Right atrium auricular region (tissue), 2 donors: ENCODE measurements at regions not wholly inside any gene's neighbourhood (a gene's known extent, or its start where the extent isn't known, plus 50 kb on each side); places are given as distances from the start of the nearest gene placed in this dataset.

Experiments
- DNase-seq: peaks from one replicate; pipeline ENCODE4 v3.0.0-alpha.2; 2019; ENCODE audit warnings: low spot score
- H3K27ac ChIP-seq, 2 donors: fragments of 200-600 bp; sonication (generic); 1 replicate in 1 of 2; 2 replicates in 1 of 2; pipeline ENCODE4 v1.5.1; 2016 to 2019
- H3K27me3 ChIP-seq, 2 donors: fragments of 200-600 bp; sonication (generic); one replicate each; pipeline versions ENCODE4 v1.5.1 to v1.6.0; 2017 to 2019
- H3K36me3 ChIP-seq: fragments of 200-600 bp; sonication (generic); one replicate; pipeline ENCODE4 v1.5.1; 2016
- H3K4me1 ChIP-seq, 2 donors: fragments of 200-600 bp; sonication (generic); one replicate each; pipeline versions ENCODE4 v1.5.1 to v1.6.0; 2017 to 2019
- H3K4me3 ChIP-seq, 2 donors: fragments of 200-600 bp; sonication (generic); 1 replicate in 1 of 2; 2 replicates in 1 of 2; pipeline ENCODE4 v1.5.1; 2017 to 2019; ENCODE audit warnings: mild to moderate bottlenecking in 1 of 2, moderate library complexity in 1 of 2
- H3K9me3 ChIP-seq, 2 donors: fragments of 200-600 bp; sonication (generic); one replicate each; pipeline ENCODE4 v1.5.1; 2019
- CTCF ChIP-seq, 2 donors: fragments of 200-600 bp; sonication (generic); IDR thresholded peaks; one replicate each; pipeline ENCODE4 v1.5.1; 2019; ENCODE audit warnings: antibody characterized with exemption in 2 of 2

- H3K4me1 ChIP-seq: no peaks in the 10 kb centered on the region
- H3K27me3 ChIP-seq: no peaks in the 10 kb centered on the region
- H3K36me3 ChIP-seq: no peaks in the 10 kb centered on the region
- H3K27ac ChIP-seq: no peak overlapping the region
- peaks cover 0 to 10% of the 10 kb centered on the region in 2 donors for H3K9me3 ChIP-seq
- no peak overlapping the region for H3K4me3 ChIP-seq
- DNase-seq: no peak
- TF ChIP-seq CTCF (IDR thresholded peaks at IDR 0.05): no peak
Observed at GRCh38 chr7:7090460-7090859, 91.9 kb upstream of the C1GALT1 start.

- Histone ChIP-seq H3K36me3 (no peaks in the 10 kb centered on the region), H3K27me3 (no peaks in the 10 kb centered on the region), H3K4me3 (no peak overlapping the region), H3K9me3 (no peaks in the 10 kb centered on the region), H3K4me1 (peaks cover 0 to 12% of the 10 kb centered on the region in 2 donors), H3K27ac (no peak overlapping the region)
- TF ChIP-seq CTCF (IDR thresholded peaks at IDR 0.05): no peak
- DNase-seq: no peak
Observed at GRCh38 chr7:7098280-7098818, 84.0 kb upstream of the C1GALT1 start.

GRCh38 chr7:7099584-7100014, 82.7 kb upstream of the C1GALT1 start:
- peak; percentile 86 for DNase-seq

GRCh38 chr7:7100432-7100849, 81.9 kb upstream of the C1GALT1 start:
- H3K4me1 ChIP-seq: peaks cover 0 to 12% of the 10 kb centered on the region in 2 donors
- TF ChIP-seq CTCF (IDR thresholded peaks at IDR 0.05): no peak
- H3K9me3 ChIP-seq: no peaks in the 10 kb centered on the region
- no peaks in the 10 kb centered on the region for H3K27me3 ChIP-seq
- no peaks in the 10 kb centered on the region for H3K36me3 ChIP-seq
- H3K27ac ChIP-seq: no peak overlapping the region
- no peak overlapping the region for H3K4me3 ChIP-seq
- DNase-seq: no peak

More at GRCh38 chr7:7099584-7100014, 82.7 kb upstream of the C1GALT1 start:
- H3K4me1 ChIP-seq: peaks cover 0 to 12% of the 10 kb centered on the region in 2 donors
- peak overlapping the region in 1 of 2 donors; percentile 33 for H3K27ac ChIP-seq
- no peak overlapping the region for H3K4me3 ChIP-seq
- H3K9me3 ChIP-seq: no peaks in the 10 kb centered on the region
- H3K27me3 ChIP-seq: no peaks in the 10 kb centered on the region
- TF ChIP-seq CTCF (IDR thresholded peaks at IDR 0.05): no peak
- no peaks in the 10 kb centered on the region for H3K36me3 ChIP-seq

- no peak for TF ChIP-seq CTCF (IDR thresholded peaks at IDR 0.05)
- no peak overlapping the region for H3K4me3 ChIP-seq
- no peak overlapping the region for H3K27ac ChIP-seq
Observed at GRCh38 chr7:7102906-7103305, 79.4 kb upstream of the C1GALT1 start.

More at GRCh38 chr7:7102906-7103305, 79.4 kb upstream of the C1GALT1 start:
- Histone ChIP-seq H3K9me3 (no peaks in the 10 kb centered on the region), H3K4me1 (peaks cover 0 to 12% of the 10 kb centered on the region in 2 donors), H3K36me3 (no peaks in the 10 kb centered on the region), H3K27me3 (no peaks in the 10 kb centered on the region)
- DNase-seq: no peak
